ENCODE measurements at regions not wholly inside any gene's neighbourhood (a gene's known extent, or its start where the extent isn't known, plus 50 kb on each side); places are given as distances from the start of the nearest gene placed in this dataset.

DNA sequence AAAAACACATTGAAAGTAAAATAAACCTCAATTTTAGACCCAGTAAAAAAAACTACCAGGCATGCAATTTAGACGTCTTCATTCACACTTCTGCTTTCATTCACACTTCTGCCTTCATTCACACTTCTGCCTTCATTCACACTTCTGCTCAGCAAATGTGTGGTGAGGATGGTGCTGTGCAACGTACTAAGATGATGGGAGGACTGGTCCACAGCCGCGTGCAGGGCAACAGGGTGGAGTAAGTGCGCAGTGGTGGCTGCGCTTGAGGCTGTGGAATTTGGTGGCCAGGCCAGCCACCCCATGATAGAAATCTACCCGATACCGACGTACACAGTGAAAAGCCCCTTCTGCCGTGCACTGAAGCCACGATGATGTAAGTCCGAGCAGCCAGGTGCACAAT is 114.3 kb upstream of the CD93 start:
- FAIRE-seq: no peak
- H4K20me1 ChIP-seq (ENCODE audit: control insufficient read depth, extremely low read depth, insufficient read depth, low read length): no peaks in the 10 kb centered on the region
- dilution Hi-C loops (cut with MboI; ENCODE audit: extremely low pct_ligation_motif_present, low sequenced_read_pairs): no loop called here

DNA sequence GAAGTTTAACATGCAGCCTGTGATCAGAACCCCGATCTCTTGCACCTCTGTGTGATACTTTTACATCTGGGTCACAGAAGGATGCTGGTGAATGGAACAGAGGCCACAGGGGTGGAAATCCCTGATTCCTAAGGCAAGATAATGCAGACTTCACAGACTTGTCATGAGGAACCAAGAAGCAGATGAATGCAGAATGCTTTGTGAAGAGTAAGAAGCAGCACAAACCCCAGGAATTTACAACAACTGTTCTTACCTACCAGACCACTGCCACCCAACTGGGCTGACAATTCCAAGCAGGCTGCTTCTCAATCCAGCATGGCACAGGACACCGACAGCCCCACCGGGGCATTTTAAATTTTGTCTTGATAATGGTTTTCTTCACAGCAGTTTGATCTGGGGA is 113.2 kb upstream of the CD93 start:
- Histone ChIP-seq H3K27ac (ENCODE audit: control insufficient read depth, insufficient read depth, low read length) (no peak overlapping the region), H4K20me1 (ENCODE audit: control insufficient read depth, extremely low read depth, insufficient read depth, low read length) (no peaks in the 10 kb centered on the region), H2AFZ (ENCODE audit: control insufficient read depth, low read length) (no peak overlapping the region), H3K9ac (ENCODE audit: control insufficient read depth, extremely low read depth, insufficient read depth, low read length) (no peak overlapping the region), H3K4me1 (ENCODE audit: control insufficient read depth, extremely low read depth, insufficient read depth, low read length) (peaks cover 3% of the 10 kb centered on the region), H3K79me2 (ENCODE audit: control insufficient read depth, insufficient read depth, low read length) (no peaks in the 10 kb centered on the region), H3K4me2 (ENCODE audit: control insufficient read depth, extremely low read depth, insufficient read depth, low read depth, low read length) (no peak overlapping the region), H3K36me3 (ENCODE audit: control insufficient read depth in 2 of 2, extremely low read depth in 1 of 2, insufficient read depth in 2 of 2, low read length in 2 of 2) (no peaks in the 10 kb centered on the region), H3K9me1 (ENCODE audit: control insufficient read depth, extremely low read depth, insufficient read depth, low read length) (no peaks in the 10 kb centered on the region), H3K4me3 (ENCODE audit: control insufficient read depth in 2 of 3, extremely low read depth in 1 of 3, insufficient read depth in 2 of 3, low read depth in 1 of 3, low read length in 3 of 3) (no peak overlapping the region), H3K27me3 (ENCODE audit: control insufficient read depth, extremely low read depth, insufficient read depth, low read length) (no peaks in the 10 kb centered on the region), H3K9me3 (ENCODE audit: control insufficient read depth, low read depth, low read length) (no peaks in the 10 kb centered on the region)
- DNase-seq (ENCODE audit: low read depth, low spot score): no peak
- TF ChIP-seq, protein P1, sequence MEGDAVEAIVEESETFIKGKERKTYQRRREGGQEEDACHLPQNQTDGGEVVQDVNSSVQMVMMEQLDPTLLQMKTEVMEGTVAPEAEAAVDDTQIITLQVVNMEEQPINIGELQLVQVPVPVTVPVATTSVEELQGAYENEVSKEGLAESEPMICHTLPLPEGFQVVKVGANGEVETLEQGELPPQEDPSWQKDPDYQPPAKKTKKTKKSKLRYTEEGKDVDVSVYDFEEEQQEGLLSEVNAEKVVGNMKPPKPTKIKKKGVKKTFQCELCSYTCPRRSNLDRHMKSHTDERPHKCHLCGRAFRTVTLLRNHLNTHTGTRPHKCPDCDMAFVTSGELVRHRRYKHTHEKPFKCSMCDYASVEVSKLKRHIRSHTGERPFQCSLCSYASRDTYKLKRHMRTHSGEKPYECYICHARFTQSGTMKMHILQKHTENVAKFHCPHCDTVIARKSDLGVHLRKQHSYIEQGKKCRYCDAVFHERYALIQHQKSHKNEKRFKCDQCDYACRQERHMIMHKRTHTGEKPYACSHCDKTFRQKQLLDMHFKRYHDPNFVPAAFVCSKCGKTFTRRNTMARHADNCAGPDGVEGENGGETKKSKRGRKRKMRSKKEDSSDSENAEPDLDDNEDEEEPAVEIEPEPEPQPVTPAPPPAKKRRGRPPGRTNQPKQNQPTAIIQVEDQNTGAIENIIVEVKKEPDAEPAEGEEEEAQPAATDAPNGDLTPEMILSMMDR (optimal IDR thresholded peaks at IDR 0.05 in 1 of 3, IDR thresholded peaks at IDR 0.05 in 1 of 3, conservative IDR thresholded peaks at IDR 0.05 in 1 of 3; ENCODE audit: extremely low read depth in 1 of 3, insufficient read depth in 2 of 3, low read length in 3 of 3): no peak
- no peak for TF ChIP-seq EZH2 (IDR thresholded peaks at IDR 0.05; ENCODE audit: low read length)
- dilution Hi-C loops (cut with MboI; ENCODE audit: extremely low pct_ligation_motif_present, low sequenced_read_pairs): loop anchor here (25.0 kb wide), 1 partner anchor 162 kb away; the partner anchor contains the start of genes SSTR4 and THBD
- no peak for FAIRE-seq

More for the DNA sequence above, 114.3 kb upstream of the CD93 start:
- Histone ChIP-seq H3K9me3 (ENCODE audit: control insufficient read depth, low read depth, low read length) (no peaks in the 10 kb centered on the region), H3K36me3 (ENCODE audit: control insufficient read depth in 2 of 2, extremely low read depth in 1 of 2, insufficient read depth in 2 of 2, low read length in 2 of 2) (no peaks in the 10 kb centered on the region), H3K9me1 (ENCODE audit: control insufficient read depth, extremely low read depth, insufficient read depth, low read length) (no peaks in the 10 kb centered on the region), H3K79me2 (ENCODE audit: control insufficient read depth, insufficient read depth, low read length) (no peaks in the 10 kb centered on the region), H3K9ac (ENCODE audit: control insufficient read depth, extremely low read depth, insufficient read depth, low read length) (no peak overlapping the region), H3K4me1 (ENCODE audit: control insufficient read depth, extremely low read depth, insufficient read depth, low read length) (peaks cover 3% of the 10 kb centered on the region), H3K4me2 (ENCODE audit: control insufficient read depth, extremely low read depth, insufficient read depth, low read depth, low read length) (no peak overlapping the region), H3K27me3 (ENCODE audit: control insufficient read depth, extremely low read depth, insufficient read depth, low read length) (no peaks in the 10 kb centered on the region), H3K27ac (ENCODE audit: control insufficient read depth, insufficient read depth, low read length) (no peak overlapping the region), H2AFZ (ENCODE audit: control insufficient read depth, low read length) (no peak overlapping the region), H3K4me3 (ENCODE audit: control insufficient read depth in 2 of 3, extremely low read depth in 1 of 3, insufficient read depth in 2 of 3, low read depth in 1 of 3, low read length in 3 of 3) (no peak overlapping the region)
- no peak for DNase-seq (ENCODE audit: low read depth, low spot score)
- TF ChIP-seq, protein P1 (optimal IDR thresholded peaks at IDR 0.05 in 1 of 3, IDR thresholded peaks at IDR 0.05 in 1 of 3, conservative IDR thresholded peaks at IDR 0.05 in 1 of 3; ENCODE audit: extremely low read depth in 1 of 3, insufficient read depth in 2 of 3, low read length in 3 of 3): no peak
- no peak for TF ChIP-seq EZH2 (IDR thresholded peaks at IDR 0.05; ENCODE audit: low read length)

All from keratinocyte (primary cell).